HG03457 (cell line): ENCODE measurements at regions not wholly inside any gene's neighbourhood (a gene's known extent, or its start where the extent isn't known, plus 50 kb on each side); places are given as distances from the start of the nearest gene placed in this dataset.
"Not testable (repeated sequence)": the region's sequence is repeated elsewhere in the genome, so short reads cannot be mapped to it uniquely, and the experiment has no call there.

Experiments used
- ATAC-seq: cut with Tn5 transposase; IDR thresholded peaks from one replicate; pipeline ENCODE4 v1.9.1; 2021; ENCODE audit warnings: moderate number of reproducible peaks; ENCODE audit not compliant: unreplicated experiment

DNA sequence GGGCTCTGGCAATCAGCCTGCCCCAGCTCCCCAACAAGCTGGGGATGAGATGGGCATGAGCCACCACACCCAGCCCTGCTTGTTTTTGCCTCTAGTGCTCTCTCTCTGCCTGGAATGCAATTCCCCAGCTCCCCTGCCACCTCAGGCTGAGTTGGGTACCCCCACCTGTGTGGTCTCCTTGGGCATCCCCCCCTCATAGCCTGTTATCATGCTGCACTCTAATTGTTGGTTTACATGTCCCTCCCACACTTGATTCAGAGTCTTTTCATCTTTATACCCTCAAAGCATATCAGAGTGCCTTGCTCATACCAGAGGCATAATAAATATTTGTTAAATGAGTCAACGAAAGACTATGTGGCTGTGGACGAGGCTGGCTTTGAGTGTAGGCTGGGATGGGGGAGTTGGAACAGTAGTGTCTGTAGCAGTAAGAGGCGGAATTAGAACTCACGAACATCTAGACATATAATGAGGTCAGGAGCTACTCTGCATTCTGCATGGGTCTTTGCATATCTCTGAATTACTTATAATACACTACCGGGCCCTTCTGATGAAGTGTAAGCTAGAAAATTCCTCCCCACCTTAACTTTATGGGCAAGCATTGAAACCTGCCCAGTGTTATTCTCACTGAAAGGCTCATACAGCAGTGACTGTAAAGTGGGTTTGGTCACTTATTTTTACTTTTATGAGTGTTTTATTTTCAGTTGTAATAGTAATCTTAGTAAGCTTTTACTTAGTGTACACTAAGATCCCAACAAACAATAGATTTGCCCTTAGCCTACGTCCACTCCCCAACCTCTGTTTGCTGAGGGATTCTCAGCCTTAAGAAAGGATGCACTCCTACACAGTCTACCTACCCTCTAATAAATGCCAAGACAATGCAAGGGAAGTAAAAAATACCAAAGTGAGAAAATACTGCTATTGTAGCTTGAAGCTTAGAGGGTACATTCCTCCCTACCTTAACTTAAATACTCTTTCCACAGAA, 58.7 kb downstream of the EDN1 start:
- ATAC-seq, result no peak

DNA sequence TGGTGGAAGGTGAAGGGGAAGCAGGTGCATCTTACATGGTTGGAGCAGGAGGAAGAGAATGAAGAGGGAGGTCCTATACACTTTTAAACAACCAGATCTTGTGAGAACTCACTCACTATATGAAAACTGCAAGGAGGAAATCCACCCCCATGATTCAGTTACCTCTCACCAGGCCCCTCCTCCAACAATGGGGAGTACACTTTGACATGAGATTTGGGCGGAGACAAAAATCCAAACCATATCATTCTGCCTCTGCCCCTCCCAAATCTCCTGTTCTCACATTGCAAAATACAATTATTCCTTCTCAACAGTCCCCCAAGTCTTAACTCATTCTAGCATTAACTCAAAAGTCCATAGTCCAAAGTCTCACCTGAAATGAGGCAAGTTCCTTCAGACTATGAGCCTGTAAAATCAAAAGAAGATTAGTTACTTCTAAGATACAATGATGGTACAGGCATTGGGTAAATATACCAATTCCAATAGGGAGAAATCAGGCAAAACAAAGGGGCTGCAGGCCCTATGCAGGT, 60.5 kb downstream of the EDN1 start:
- no peak for ATAC-seq

DNA sequence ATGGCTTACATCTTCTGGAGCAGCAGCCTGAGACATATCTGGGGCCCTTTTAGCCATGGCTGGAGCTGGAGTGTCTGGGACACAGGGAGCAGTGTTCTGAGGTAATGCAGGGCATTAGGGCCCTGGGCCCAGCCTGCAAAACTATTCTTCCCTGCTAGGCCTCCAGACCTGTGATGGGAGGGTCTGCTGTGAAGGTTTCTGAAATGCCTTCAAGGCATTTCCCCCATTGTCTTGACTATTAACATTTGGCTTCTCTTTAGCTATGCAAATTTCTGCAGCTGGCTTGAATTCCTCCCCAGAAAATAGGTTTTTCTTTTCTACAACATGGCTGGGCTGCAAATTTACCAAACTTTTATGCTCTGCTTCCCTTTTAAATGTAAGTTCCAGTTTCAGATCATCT, 61.5 kb downstream of the EDN1 start:
- no peak for ATAC-seq

DNA sequence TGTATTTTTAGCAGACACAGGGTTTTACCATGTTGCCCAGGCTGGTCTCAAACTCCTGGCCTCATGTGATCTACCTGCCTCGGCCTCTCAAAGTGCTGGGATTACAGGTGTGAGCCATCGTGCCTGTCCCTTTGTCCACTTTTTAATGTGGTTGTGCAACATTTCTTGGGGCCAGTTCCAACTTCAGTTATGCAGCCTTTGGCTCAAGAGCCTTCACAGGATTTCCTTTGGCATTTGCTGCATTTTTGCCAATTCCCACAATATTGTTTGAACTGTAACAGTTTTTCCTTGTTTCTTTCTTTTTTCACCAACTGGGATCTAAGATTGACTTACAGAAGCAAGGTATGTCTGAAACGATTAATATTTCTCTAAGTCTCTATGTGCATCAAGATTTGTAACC, 63.6 kb downstream of the EDN1 start:
- ATAC-seq, result no peak

DNA sequence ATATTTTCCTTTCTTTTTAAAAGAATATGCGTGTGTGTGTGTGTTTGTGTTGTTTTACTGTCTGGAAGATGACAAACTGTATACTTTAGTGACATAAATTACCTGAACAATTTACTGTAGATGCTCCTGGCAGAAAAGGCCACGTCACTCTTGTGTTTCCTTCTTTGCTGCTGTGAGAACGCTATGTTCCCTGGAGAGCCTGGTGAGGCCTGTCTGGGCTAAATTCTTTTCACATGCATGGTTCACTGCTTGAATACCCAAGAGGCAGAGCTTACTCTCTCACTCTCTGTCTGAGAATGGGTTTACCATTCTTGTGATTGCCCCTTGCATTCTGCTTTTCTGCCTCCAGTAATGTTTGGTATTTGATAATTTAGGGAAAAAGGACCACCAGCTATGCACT, 64.3 kb downstream of the EDN1 start:
- ATAC-seq, result no peak

DNA sequence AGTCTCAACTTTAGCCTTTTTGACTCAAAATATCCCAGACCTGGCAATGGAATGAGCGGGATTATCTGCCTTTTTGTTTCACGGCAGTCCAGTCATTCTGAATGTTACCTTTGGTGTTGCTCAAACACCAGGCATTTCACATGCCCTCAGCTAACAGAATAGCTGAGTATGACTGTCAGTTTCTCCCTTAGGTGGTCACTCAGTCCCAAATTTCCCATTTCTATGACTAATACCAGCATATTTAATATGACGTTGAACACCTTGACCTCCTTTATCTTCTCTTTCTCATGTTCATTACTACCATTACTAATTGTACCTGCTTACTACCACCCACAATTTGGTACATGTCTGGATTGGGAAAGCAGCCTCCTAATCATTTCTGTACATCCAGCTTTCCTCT, 65.2 kb downstream of the EDN1 start:
- ATAC-seq, result no peak

DNA sequence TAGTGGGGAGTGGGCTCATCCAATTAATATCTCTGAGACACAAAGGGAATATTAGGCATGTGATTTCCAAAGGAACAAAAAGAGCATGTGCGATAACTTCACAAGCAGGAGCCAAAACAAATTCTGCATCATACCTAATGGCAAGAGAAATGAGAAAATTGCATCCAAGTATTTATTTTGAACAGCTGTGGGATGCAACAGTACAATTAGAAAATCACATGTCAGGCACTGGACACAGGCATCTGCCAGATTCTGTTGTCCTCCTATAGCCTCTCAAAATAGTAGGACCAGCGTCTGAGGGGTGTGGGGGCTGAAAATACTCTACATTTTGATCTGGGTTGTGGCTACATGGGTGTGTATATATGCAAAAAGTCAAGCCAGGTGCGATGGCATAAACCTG, 66.3 kb downstream of the EDN1 start:
- no peak for ATAC-seq

DNA sequence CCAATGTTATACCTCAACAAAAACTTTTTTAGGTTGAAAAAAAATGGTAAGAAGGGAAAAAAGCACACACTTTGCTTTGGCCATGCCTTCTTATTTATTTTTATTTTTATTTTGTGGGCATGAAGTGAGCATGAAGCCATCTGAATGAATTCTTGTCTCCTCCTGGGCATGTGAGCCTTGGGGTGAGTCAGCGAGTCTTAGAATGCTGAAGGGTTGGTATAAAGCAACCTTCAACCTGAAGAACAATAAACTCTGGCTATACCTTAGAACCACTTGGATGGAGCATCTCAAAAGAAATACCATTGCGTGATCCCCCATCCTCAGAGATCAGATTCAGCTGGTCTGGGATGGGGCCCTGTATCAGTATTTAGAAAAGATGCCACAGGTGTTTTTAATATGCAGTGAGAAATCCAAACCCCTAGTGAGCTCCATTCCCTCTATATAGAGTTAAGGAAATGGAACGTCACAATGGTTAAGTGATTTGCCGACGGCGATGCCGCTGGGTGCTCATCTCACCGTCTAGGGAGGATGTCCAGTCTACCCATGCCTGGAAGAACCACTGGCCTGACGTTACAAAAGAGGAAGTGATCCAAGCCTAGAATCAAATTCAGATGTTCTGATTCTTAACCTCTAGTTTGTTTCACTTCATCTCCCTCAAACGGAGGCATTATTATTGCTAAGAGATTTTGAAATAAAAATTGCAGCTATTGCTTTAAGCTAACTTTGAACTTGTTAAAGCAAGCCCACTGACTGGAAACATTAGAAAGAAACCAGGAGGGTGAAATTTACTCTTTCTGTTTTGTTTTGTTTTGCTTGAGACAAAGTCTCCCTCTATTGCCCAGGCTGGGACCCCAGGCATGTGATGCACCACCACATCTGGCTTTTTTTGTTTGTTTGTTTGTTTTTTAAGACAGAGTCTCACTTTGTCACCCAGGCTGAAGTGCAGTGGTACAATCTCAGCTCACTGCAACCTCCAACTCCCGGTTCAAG, 67.1 kb downstream of the EDN1 start:
- ATAC-seq, result no peak

DNA sequence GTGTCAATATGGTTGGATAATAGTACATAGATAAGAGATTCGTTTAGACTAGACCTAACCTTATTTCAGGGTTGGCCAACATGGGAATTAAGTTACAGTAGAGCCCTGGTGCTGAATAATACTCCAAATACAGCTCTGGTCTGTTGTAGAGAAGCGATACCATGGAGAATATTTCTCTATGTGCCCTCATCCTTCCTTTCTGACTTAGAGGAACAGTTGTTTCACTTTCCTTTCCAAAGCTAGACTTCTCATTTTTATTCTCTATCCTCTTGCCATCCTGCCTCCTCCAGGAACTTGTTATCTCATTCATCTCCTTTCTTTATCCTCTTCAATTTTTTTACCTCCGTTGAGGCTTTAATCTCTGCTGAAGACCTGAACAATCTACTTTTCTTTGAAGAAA, 68.9 kb downstream of the EDN1 start:
- no peak for ATAC-seq

DNA sequence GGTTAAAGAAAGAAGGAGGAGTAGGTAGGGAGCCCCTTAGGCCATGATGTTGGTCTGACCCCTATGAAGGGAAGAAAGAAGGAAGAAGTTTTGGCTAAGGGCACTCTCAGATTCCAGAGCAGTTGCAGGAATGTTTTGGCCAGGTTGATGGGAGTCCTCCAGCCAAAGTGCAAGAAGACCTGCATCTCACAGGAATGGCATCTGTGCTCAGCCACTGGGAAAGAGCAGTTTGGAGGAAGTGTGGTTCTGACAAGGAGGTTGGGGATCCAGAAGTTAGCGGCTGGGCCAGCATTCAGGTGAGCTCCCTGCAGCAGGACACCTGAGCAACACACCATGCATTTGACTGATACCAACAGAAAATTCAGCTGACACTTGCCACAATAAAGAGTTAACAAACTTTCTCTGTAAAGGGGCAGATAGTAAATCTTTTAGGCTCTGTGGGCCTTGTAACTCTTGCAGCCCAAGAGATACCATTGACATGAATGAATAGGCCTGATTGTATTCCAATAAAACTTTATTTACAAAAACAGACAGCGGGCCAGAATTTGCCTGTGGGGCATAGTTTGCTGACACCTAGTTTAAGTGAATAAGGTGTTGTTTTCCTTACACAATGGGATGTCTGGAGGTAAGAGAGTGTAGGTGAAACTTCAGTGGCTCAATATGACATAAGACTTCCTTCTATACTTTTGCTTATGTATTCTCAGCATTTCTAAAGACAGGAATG, 71.0 kb downstream of the EDN1 start:
- ATAC-seq, result no peak

DNA sequence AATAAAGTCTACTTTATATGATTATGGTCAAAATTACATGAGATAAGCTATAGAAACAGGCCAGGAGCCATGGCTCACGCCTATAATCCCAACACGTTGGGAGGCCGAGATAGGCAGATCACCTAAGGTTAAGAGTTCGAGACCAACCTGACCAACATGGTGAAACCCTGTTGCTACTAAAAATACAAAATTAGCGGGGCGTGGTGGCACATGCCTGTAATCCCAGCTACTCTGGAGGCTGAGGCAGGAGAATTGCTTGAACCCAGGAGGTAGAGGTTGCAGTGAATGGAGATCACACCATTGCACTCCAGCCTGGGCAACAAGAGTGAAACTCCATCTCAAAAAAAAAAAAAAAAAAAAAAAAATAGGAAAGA, 73.1 kb downstream of the EDN1 start:
- ATAC-seq, result not testable (repeated sequence)

DNA sequence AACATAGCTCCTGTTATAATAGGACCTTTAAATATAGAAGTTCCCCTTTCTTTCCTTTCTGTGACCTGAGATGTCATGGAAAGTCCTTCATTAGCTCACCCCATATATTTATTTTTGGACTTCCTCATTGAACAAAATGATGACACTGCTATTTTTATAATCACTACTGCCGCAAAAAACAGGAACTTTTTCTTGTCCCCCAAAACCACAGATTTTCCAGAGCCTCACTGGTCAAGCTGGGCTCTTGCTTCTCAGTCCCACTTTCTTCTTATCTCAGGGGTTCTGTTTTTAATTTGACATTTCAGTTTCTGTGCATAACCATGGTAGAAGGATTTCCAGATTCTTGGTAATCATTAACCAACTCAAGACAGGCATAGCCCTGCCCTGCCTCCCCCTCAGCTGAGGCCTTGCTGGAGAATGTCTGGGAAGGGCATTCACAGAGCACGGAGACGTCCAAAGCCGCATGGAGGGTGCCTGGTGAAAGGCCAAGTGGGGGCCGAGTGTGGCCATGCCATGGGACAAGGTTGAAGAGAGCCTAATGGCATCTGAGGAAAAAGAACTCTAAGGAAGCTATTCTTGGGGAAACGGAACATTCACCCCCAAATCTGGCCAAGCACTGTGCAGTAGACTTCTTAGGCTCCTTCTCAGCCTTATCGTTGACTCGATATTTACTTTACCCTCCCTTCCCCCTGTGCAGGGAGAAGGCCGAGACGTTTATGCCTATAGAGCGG, 73.7 kb downstream of the EDN1 start:
- peak; percentile 52 for ATAC-seq

DNA sequence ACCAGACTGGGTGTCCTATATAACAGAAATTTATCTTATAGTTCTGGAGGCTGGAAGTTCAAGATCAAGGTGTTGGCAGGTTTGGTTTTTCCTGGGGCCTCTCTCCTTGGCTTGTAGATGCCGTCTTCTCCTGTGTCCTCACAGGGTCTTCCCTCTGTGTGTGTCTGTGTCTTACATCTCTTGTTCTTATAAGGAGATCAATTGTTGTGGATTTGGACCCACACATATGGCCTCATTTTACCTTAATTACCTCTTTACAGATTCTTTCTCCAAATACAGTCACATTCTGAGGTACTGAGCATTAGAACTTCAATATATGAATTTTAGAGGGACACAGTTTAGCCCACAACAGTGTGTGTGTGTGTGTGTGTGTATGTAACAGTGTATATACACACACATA, 74.5 kb downstream of the EDN1 start:
- no peak for ATAC-seq

DNA sequence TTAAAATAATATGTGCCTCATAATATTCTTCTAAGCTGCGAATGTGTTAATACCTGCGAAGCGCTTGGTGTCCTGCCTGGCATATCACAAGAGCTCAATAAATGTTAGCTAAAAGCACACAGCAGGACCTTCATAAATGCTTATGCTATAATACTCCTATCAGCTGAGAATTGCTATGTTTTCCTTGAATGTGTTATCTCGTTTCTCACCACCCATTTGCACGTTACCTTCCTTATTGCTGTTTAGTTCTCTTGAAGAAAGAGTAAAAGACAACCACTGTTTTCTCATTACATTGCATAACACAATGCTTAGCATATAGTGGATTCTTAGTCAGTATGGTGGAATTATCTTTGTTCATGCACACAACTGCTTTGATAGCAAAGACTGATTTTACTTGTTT, 76.6 kb downstream of the EDN1 start:
- no peak for ATAC-seq

DNA sequence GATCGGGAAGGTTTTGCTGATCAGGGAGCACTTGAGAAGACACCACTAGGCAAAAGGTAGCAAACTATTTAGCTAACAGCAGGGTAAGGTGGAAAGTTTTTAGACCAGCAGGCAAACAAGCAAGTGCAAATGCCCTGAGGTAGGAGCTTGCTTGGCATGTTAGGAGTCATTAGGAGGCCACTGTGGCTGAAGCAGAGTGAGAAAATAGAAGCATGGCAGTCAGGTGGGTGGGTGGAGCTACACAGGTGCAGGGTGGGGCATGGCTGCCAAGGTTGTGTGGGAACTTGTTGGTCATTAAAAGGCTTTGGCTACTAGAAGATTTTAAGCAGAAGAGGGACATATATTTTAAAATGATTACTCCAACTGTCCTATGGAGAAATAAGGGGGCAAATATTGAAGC, 77.3 kb downstream of the EDN1 start:
- ATAC-seq, result no peak

DNA sequence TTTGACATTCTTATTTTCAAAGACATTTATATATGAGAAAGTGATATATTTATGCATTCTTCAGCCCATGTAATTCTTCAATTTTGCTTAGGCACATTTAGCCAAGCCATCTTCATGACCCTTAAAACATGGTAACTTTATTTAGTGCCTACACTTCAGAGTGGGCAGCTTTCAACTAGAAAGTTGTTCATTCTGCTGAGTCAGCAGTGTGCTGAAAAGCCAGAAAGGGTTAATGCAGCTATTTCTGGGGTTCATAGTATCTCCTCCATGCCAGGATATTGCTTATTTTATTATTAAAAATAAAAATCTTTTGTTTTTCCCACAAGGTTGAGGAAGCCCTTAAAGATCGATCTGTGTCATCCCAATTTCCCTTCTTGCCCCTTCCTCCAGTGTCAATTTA, 79.2 kb downstream of the EDN1 start:
- no peak for ATAC-seq

DNA sequence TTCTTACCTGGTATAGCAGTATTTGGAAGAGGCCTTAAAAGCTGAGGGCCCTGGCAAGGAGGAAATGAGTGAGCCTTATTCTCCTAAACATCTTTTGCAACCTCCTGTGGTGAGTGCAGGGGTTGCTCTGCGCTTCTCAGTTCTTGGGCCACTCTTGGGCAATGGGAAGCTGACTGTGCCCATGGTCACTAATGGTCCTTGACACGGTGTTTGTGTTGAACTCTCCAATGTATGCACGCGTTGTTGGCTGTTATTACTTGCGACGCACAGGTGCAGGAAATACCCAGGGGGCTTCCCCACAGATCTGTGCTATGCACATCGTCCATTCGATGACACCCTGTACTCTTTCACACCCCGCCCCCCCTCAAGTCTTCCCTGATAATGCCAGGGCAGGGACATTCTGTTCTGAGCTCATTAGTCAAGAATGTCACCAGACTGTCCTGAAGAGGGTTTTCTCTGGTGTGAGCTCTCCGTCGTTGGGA, 79.7 kb downstream of the EDN1 start:
- ATAC-seq, result peak; percentile 52

DNA sequence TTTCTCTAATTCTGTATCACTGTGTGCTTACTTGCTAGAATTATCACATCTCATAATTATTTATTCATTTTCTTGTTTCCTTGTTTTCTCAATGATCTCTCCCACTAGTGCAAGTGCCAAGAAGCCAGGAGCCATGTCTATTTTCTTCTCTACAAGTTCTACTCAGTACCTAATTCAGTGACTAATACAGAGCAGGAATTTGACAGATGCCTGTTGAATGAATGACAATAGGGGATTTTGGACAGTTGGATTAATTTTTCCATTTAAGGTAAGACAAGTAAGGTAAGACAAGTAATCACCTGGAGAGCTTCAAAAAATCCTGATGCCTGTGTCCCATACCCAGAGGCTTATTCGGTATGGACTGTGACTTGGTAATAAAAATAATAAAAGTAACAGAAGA, 81.0 kb downstream of the EDN1 start:
- peak; percentile 10 for ATAC-seq

DNA sequence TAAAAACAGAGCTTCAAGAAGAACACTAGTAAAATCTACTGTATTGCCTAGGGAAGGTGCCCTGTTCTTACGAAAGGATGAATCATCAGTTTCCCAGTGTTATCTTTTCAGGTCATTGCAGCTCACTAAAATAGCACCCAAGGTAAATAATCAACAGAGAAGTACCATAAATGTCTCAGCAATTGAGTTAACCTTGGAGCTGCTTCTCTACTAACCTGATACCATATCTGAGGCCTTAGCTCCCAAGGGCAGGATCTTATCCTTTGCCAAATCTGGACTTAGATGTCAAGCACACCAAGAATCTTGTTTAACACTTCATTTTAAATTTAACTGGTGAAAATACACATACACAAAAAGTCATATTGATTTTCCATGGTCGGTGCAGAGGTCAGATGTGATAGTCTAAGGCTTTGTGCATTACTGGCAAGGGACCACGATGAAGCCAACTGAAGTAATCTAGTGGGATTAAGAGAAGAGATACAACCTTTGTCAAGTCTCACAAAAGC, 81.5 kb downstream of the EDN1 start:
- ATAC-seq, result peak; percentile 39

DNA sequence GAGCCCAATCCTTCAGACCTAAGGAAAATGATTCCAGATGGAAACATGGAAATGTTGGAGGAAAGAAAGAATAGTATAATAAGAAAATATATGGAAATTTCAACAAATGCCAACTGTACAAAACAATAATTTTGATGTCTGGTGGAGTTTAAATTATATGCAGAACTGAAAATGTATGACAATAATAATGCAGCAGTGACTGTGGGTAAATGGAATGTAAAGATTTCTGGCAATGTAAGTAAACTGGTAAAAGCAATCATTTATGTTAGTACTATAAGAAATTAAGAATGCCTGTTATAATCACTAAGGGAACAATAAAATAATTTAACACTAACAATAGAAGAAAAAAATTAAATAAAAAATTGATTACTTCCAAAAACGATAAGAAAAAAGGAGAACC, 89.0 kb downstream of the EDN1 start:
- no peak for ATAC-seq
